ENCODE measurements at regions not wholly inside any gene's neighbourhood (a gene's known extent, or its start where the extent isn't known, plus 50 kb on each side); places are given as distances from the start of the nearest gene placed in this dataset.

DNA sequence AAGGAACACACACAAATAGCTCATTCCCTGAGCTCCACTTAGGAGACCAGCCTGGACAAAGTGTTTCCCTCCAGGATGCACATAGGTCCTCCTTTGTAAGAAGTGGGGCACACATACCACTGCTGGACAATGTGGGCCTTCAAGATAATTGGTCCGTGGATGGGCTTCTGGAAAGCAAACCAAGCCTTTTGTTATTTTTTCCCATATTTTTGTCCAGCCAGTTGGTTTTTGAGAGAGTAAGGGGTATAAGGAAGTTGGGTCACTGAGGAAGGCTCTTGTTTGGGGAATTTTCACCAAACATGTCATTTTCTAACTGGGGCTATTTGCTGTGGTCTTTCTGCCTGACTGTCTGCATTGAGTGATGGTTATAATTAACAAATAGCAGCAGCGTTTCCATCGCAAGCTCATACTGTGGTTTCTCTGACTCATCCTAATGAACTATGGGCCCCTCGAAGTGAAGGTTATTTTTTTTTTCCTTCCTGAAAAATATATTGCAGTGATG, 306.3 kb upstream of the DUSP10 start:
- H3K14ac ChIP-seq (ENCODE audit: insufficient read length), result no peak overlapping the region

More for the DNA sequence above, 306.3 kb upstream of the DUSP10 start:
- Histone ChIP-seq H3K18ac (ENCODE audit: extremely low read depth, low read length) (no peak overlapping the region), H3K36me3 (ENCODE audit: control insufficient read depth in 2 of 4, insufficient read depth in 4 of 4, low read length in 3 of 4) (no peaks in the 10 kb centered on the region), H3K79me2 (ENCODE audit: control insufficient read depth in 1 of 2, insufficient read depth in 2 of 2, low read length in 2 of 2) (no peaks in the 10 kb centered on the region), H3K27me3 (replicated peaks in 1 of 4; ENCODE audit: control insufficient read depth in 3 of 4, extremely low read depth in 1 of 4, insufficient read depth in 3 of 4, low read length in 3 of 4) (no peaks in the 10 kb centered on the region), H2BK15ac (ENCODE audit: low read length) (no peak overlapping the region), H4K91ac (replicated peaks; ENCODE audit: insufficient read length, low read length) (no peak overlapping the region), H3K4me3 (ENCODE audit: extremely low read depth in 1 of 4, insufficient read depth in 2 of 4, low read depth in 3 of 4, low read length in 4 of 4) (no peak overlapping the region), H2BK120ac (replicated peaks; ENCODE audit: low read depth, low read length) (no peak overlapping the region), H3K9ac (replicated peaks in 1 of 4; ENCODE audit: extremely low read depth in 1 of 4, low read depth in 3 of 4, low read length in 3 of 4) (no peak overlapping the region), H2BK12ac (ENCODE audit: low read depth, low read length) (no peak overlapping the region), H3K56ac (replicated peaks; ENCODE audit: insufficient read length, low read depth, low read length) (no peak overlapping the region), H3K4ac (replicated peaks; ENCODE audit: insufficient read length, low read depth, low read length) (no peak overlapping the region), H2BK5ac (ENCODE audit: low read depth, low read length) (no peak overlapping the region), H2AK5ac (ENCODE audit: low read depth, low read length) (no peak overlapping the region), H3K4me2 (ENCODE audit: insufficient read depth in 1 of 2, low read depth in 2 of 2, low read length in 2 of 2) (no peak overlapping the region), H3K27ac (ENCODE audit: low read depth, low read length) (no peak overlapping the region), H3K4me1 (replicated peaks in 1 of 4; ENCODE audit: control insufficient read depth in 3 of 4, insufficient read depth in 4 of 4, low read length in 3 of 4) (no peaks in the 10 kb centered on the region), H4K20me1 (replicated peaks in 1 of 2; ENCODE audit: control insufficient read depth in 1 of 2, insufficient read depth in 2 of 2, low read length in 2 of 2) (no peaks in the 10 kb centered on the region), H3K23ac (ENCODE audit: insufficient read length) (no peak overlapping the region), H2BK20ac (ENCODE audit: low read length) (no peak overlapping the region), H3K23me2 (ENCODE audit: low read depth, low read length) (no peaks in the 10 kb centered on the region), H3K9me3 (ENCODE audit: insufficient read depth in 2 of 2, low read depth in 1 of 2, low read length in 1 of 2) (no peaks in the 10 kb centered on the region), H4K5ac (ENCODE audit: insufficient read length, low read depth, low read length) (no peak overlapping the region), H4K8ac (ENCODE audit: extremely low read depth, insufficient read depth, low read length) (no peak overlapping the region), H2AFZ (ENCODE audit: low read length) (no peak overlapping the region), H3K79me1 (ENCODE audit: low read depth, low read length) (no peaks in the 10 kb centered on the region)
- DNase-seq (ENCODE audit: low read depth in 1 of 2, low spot score in 2 of 2) (no peak), FAIRE-seq (no peak)
- ChIA-PET CTCF (ENCODE audit: partially characterized antibody) (interaction anchor here (1.3 kb wide), 1 partner anchor 48 kb away, joined by 3 read pairs; no protein-coding TSS in a partner anchor), POLR2A (ENCODE audit: partially characterized antibody) (no interaction called here)
- no peak for TF ChIP-seq TEAD4 (IDR thresholded peaks at IDR 0.05; ENCODE audit: low read depth, low read length)
- no peak for TF ChIP-seq GTF2F1 (IDR thresholded peaks at IDR 0.05; ENCODE audit: borderline replicate concordance, low read depth, low read length)
- TF ChIP-seq SIN3A (conservative IDR thresholded peaks at IDR 0.05 in 1 of 2, IDR thresholded peaks at IDR 0.05 in 1 of 2; ENCODE audit: low read depth in 1 of 2, low read length in 2 of 2), result no peak
- TF ChIP-seq MAX (IDR thresholded peaks at IDR 0.05), result no peak
- TF ChIP-seq EP300 (IDR thresholded peaks at IDR 0.05; ENCODE audit: borderline replicate concordance in 1 of 2, low read depth in 2 of 2, low read length in 2 of 2), result no peak
- TF ChIP-seq CTBP2 (IDR thresholded peaks at IDR 0.05; ENCODE audit: borderline replicate concordance, insufficient read depth, insufficient read length, low read length), result no peak
- TF ChIP-seq, protein P1, sequence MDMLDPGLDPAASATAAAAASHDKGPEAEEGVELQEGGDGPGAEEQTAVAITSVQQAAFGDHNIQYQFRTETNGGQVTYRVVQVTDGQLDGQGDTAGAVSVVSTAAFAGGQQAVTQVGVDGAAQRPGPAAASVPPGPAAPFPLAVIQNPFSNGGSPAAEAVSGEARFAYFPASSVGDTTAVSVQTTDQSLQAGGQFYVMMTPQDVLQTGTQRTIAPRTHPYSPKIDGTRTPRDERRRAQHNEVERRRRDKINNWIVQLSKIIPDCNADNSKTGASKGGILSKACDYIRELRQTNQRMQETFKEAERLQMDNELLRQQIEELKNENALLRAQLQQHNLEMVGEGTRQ (IDR thresholded peaks at IDR 0.05; ENCODE audit: low read length), result no peak
- no peak for TF ChIP-seq FOSL1 (IDR thresholded peaks at IDR 0.05; ENCODE audit: insufficient read depth, low read depth, low read length)
- WGBS, 2 experiments (ENCODE audit: extremely low coverage in 1 of 2, insufficient coverage in 1 of 2, insufficient read length in 1 of 2, insufficient replicate concordance in 2 of 2, low coverage in 1 of 2, low lambda C conversion rate in 2 of 2, missing lambda C conversion rate in 1 of 2), result 93% methylated on average over 4 of the region's 4 CpGs; no CpG with 5 or more reads in 1 of the 2 experiments

Data from H1 (cell line).